ENCODE measurements at regions not wholly inside any gene's neighbourhood (a gene's known extent, or its start where the extent isn't known, plus 50 kb on each side); places are given as distances from the start of the nearest gene placed in this dataset.
"Not testable (repeated sequence)": the region's sequence is repeated elsewhere in the genome, so short reads cannot be mapped to it uniquely, and the experiment has no call there.

DNA sequence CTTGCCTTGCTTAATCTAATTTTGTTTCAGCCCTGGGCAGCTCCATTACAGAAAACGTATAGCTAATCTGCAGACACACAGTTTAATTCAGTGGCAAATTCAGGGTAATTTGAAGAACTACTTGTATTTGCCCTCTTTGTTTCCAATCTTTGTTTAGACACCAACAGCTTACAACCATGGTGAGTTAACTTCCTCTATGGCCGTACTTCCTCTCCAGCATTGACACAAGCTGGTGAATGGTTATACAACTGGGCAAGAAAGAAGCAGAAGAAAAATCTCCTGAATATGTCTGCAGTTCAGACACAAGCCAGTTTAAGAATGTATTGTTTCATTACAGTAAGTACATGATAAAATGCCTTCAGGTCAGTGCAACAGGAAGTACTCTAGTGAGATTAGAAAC is 51.9 kb upstream of the CSNK1E start:
- H3K27ac Mint-ChIP-seq; H3K36me3 ChIP-seq (ENCODE audit: control insufficient read depth in 2 of 2, extremely low read depth in 1 of 2, insufficient read depth in 1 of 2, low read length in 1 of 2); H3K27me3 Mint-ChIP-seq; CTCF ChIA-PET; DNase-seq; H3K4me3 ChIP-seq (ENCODE audit: control insufficient read depth in 1 of 2, extremely low read depth in 1 of 2, low read length in 1 of 2); H3K27ac ChIP-seq (ENCODE audit: low read length); ATAC-seq (replicated peaks in 1 of 4); H3K9me3 ChIP-seq; H3K27me3 ChIP-seq (replicated peaks in 1 of 2; ENCODE audit: control insufficient read depth in 2 of 2, extremely low read depth in 1 of 2, insufficient read depth in 2 of 2, low read length in 1 of 2); H3K4me3 Mint-ChIP-seq; H3K4me1 ChIP-seq (ENCODE audit: control insufficient read depth in 1 of 2, extremely low read depth in 1 of 2, insufficient read depth in 2 of 2, low read length in 2 of 2): not testable (repeated sequence)
- Mint-ChIP-seq H3K36me3 (peaks cover 22% of the 10 kb centered on the region), H3K4me1 (peaks cover 6 to 13% (median 8%) of the 10 kb centered on the region in 3 donors), H3K9me3 (peaks cover 3 to 12% (median 6%) of the 10 kb centered on the region in 3 donors)
- POLR2A ChIA-PET, result interaction anchor here (0.7 kb wide), 2 partner anchors 79 to 472 kb away, joined by 3 to 6 read pairs; no protein-coding TSS in a partner anchor
- no CpG with 5 or more reads among the region's 2 CpGs for WGBS (ENCODE audit: insufficient coverage)

All from T-cell (primary cell).